GM12878 (cell line): ENCODE measurements at regions not wholly inside any gene's neighbourhood (a gene's known extent, or its start where the extent isn't known, plus 50 kb on each side); places are given as distances from the start of the nearest gene placed in this dataset.

ENCODE experiments used
- ATAC-seq: fragments of 200-7000 bp; cut with Tn5 transposase; 3 replicates; pipeline ENCODE4 v1.9.1; 2020; ENCODE audit warnings: mild to moderate bottlenecking, moderate library complexity
- BruUV-seq: library from RNA; stranded (reverse); fragments of 400-500 nt; replicated peaks from 2 replicates; lab custom pipeline; 2021; lab: Mats Ljungman, UMichigan
- CTCF ChIA-PET: fragments of 300-600 bp; sonication (Branson Sonifier 250); formaldehyde crosslinking; extraction: SDS; loops from one replicate; lab custom pipeline; 2021; ENCODE audit warnings: inconsistent platforms; lab: Yijun Ruan, JAX
- POLR2A ChIA-PET: fragments of 350-600 bp; formaldehyde crosslinking; extraction: SDS; loops from one replicate; lab custom pipeline; 2021; ENCODE audit warnings: inconsistent platforms; lab: Charles Lee
- RAD21 ChIA-PET: fragments of 300-600 bp; sonication (Branson Sonifier 250); formaldehyde crosslinking; loops from one replicate; lab custom pipeline; 2023; ENCODE audit warnings: antibody characterized with exemption; ENCODE audit not compliant: unreplicated experiment; lab: Charles Lee
- SMC1A ChIA-PET: fragments of 300-600 bp; sonication (Branson Sonifier 250); formaldehyde crosslinking; loops from one replicate; lab custom pipeline; 2023; ENCODE audit not compliant: unreplicated experiment, uncharacterized antibody; lab: Charles Lee
- DNase-seq: peaks from one replicate; pipeline ENCODE4 v3.0.0-alpha.2; 2011; ENCODE audit warnings: low read depth, low spot score
- FAIRE-seq: peaks from 3 replicates; lab custom pipeline; 2011; peaks lifted over from hg19 to GRCh38; lab: Jason Lieb, UNC
- H2AFZ ChIP-seq: 2 replicates; pipeline ENCODE4 v1.6.0; 2011; ENCODE audit warnings: low read depth, low read length, control low read depth; ENCODE audit not compliant: control insufficient read depth
- H3K27ac ChIP-seq: 2 replicates; pipeline ENCODE4 v1.5.1; 2011; ENCODE audit warnings: control low read depth; ENCODE audit not compliant: control insufficient read depth, insufficient read depth
- H3K27me3 ChIP-seq, 2 experiments: replicated peaks in 1 of 2; 2 replicates each; pipeline versions ENCODE4 v1.6.0 to v1.6.1; 2011; ENCODE audit warnings: low read length in 1 of 2; ENCODE audit not compliant: control insufficient read depth in 2 of 2, insufficient read depth in 2 of 2
- H3K36me3 ChIP-seq, 2 experiments: 2 replicates each; pipeline ENCODE4 v1.5.1; 2011; ENCODE audit warnings: low read length in 1 of 2; ENCODE audit not compliant: control insufficient read depth in 2 of 2, insufficient read depth in 2 of 2
- H3K4me1 ChIP-seq: 2 replicates; pipeline ENCODE4 v1.6.1; 2011; ENCODE audit warnings: mild to moderate bottlenecking, low read length, moderate library complexity, mixed read lengths; ENCODE audit not compliant: control insufficient read depth, insufficient read depth
- H3K4me2 ChIP-seq: 2 replicates; pipeline ENCODE4 v1.6.0; 2011; ENCODE audit warnings: control low read depth; ENCODE audit not compliant: control insufficient read depth, insufficient read depth
- H3K4me3 ChIP-seq: fragments of 200-600 bp; sonication (generic); 2 replicates; pipeline ENCODE4 v1.5.1; 2016
- H3K79me2 ChIP-seq: 2 replicates; pipeline ENCODE4 v1.6.0; 2011; ENCODE audit warnings: low read length; ENCODE audit not compliant: control insufficient read depth, insufficient read depth
- H3K9ac ChIP-seq: 2 replicates; pipeline ENCODE4 v1.8.0; 2011; ENCODE audit warnings: low read length, control low read depth, mixed read lengths; ENCODE audit not compliant: control insufficient read depth, insufficient read depth
- H3K9me3 ChIP-seq: replicated peaks from 3 replicates; pipeline ENCODE4 v1.5.1; 2011; ENCODE audit warnings: mild to moderate bottlenecking, low read length; ENCODE audit not compliant: control insufficient read depth, insufficient read depth
- H4K20me1 ChIP-seq: 2 replicates; pipeline ENCODE4 v1.6.0; 2011; ENCODE audit not compliant: control insufficient read depth, insufficient read depth
- BCL3 ChIP-seq: IDR thresholded peaks from 2 replicates; pipeline ENCODE4 v1.6.1; 2011; ENCODE audit warnings: borderline replicate concordance, low read depth, mild to moderate bottlenecking, moderate library complexity, low read length; ENCODE audit not compliant: insufficient read depth, poor library complexity, severe bottlenecking
- CEBPB ChIP-seq, 2 experiments: fragments of 150-350 bp in 1 of 2; IDR thresholded peaks; 2 replicates each; pipeline ENCODE4 v1.6.1; 2012 to 2014; ENCODE audit warnings: low read depth in 2 of 2, low read length in 2 of 2, borderline replicate concordance in 1 of 2, inconsistent platforms in 1 of 2
- ESRRA ChIP-seq: IDR thresholded peaks from 2 replicates; pipeline ENCODE4 v1.6.1; 2012; ENCODE audit warnings: mild to moderate bottlenecking, low read length, improper control_type of control experiment
- HSF1 ChIP-seq: fragments of 150-350 bp; IDR thresholded peaks from 2 replicates; pipeline ENCODE4 v1.6.1; 2014; ENCODE audit warnings: mild to moderate bottlenecking, low read depth, low read length
- IKZF1 ChIP-seq: fragments of 450-650 bp; conservative IDR thresholded peaks from 2 replicates; pipeline ENCODE4 v1.6.1; 2017; ENCODE audit warnings: antibody characterized with exemption, mild to moderate bottlenecking
- NFYA ChIP-seq: IDR thresholded peaks from 2 replicates; pipeline ENCODE4 v1.6.1; 2011; ENCODE audit warnings: low read depth, mild to moderate bottlenecking, low read length, improper control_type of control experiment, borderline replicate concordance
- PRDM15 ChIP-seq: fragments of 450-650 bp; formaldehyde crosslinking; IDR thresholded peaks from 2 replicates; pipeline ENCODE4 v1.4.0; 2020; ENCODE audit warnings: mild to moderate bottlenecking, moderate library complexity
- SREBF1 ChIP-seq: IDR thresholded peaks from 2 replicates; pipeline ENCODE4 v1.6.1; 2012; ENCODE audit warnings: mild to moderate bottlenecking, low read length
- ZNF592 ChIP-seq: fragments of 450-650 bp; IDR thresholded peaks from 2 replicates; pipeline ENCODE4 v1.6.1; 2017; ENCODE audit warnings: mild to moderate bottlenecking, moderate library complexity
- WGBS: methylation state at CpG from one replicate; pipeline ENCODE4 v1.1.6; 2016; ENCODE audit warnings: low lambda C conversion rate; ENCODE audit not compliant: insufficient replicate concordance, insufficient coverage; ENCODE audit errors: missing lambda C conversion rate; 5-methylcytosine and 5-hydroxymethylcytosine counted together
- in situ Hi-C: fragments of 300-500 bp; cut with MboI; formaldehyde crosslinking; loops from 9 replicates; pipeline ENCODE4 v1.14.3; 2018; ENCODE audit warnings: mixed read lengths
- intact Hi-C: fragments of 100-400 bp; cut with micrococcal nuclease; formaldehyde crosslinking; loops from one replicate; pipeline ENCODE4 v1.14.2; 2022; ENCODE audit not compliant: unreplicated experiment

GRCh38 chr17:69800870-69801269, 274.2 kb upstream of the KCNJ16 start:
- in situ Hi-C loops, result no loop called here
- H3K4me2 ChIP-seq, result no peak overlapping the region
- ChIA-PET POLR2A (no interaction called here), RAD21 (no interaction called here), SMC1A (no interaction called here), CTCF (no interaction called here)
- no peak overlapping the region for H3K9ac ChIP-seq
- no peaks in the 10 kb centered on the region for H3K4me1 ChIP-seq
- H3K27ac ChIP-seq, result no peak overlapping the region
- H3K9me3 ChIP-seq, result no peaks in the 10 kb centered on the region; the same call in 2 of the 3 replicates
- H2AFZ ChIP-seq, result no peak overlapping the region
- BruUV-seq, result no TSS peak
- H3K27me3 ChIP-seq, result no peaks in the 10 kb centered on the region
- no peak for ATAC-seq
- no peaks in the 10 kb centered on the region for H3K79me2 ChIP-seq
- 10% methylated on average over 2 of the region's 3 CpGs for WGBS
- H3K4me3 ChIP-seq, result no peak overlapping the region
- no peak for DNase-seq
- no peaks in the 10 kb centered on the region for H4K20me1 ChIP-seq
- H3K36me3 ChIP-seq, result no peaks in the 10 kb centered on the region
- no peak for FAIRE-seq
- intact Hi-C loops, result no loop called here
- no peak for TF ChIP-seq ZNF592
- TF ChIP-seq ESRRA, result no peak
- no peak for TF ChIP-seq HSF1
- no peak for TF ChIP-seq PRDM15 (CRISPR knock-in tag)
- no peak for TF ChIP-seq IKZF1
- no peak for TF ChIP-seq BCL3
- no peak for TF ChIP-seq CEBPB (IDR thresholded peaks at IDR 0.05; ENCODE audit: borderline replicate concordance in 1 of 2, low read depth in 2 of 2, low read length in 2 of 2)
- no peak for TF ChIP-seq SREBF1
- no peak for TF ChIP-seq NFYA
